DND-41 (cell line): ENCODE measurements at regions not wholly inside any gene's neighbourhood (a gene's known extent, or its start where the extent isn't known, plus 50 kb on each side); places are given as distances from the start of the nearest gene placed in this dataset.

Experiments used
- ATAC-seq: fragments of 200-7000 bp; cut with Tn5 transposase; 3 replicates; pipeline ENCODE4 v1.9.1; 2021; ENCODE audit warnings: low read depth; ENCODE audit not compliant: insufficient read depth
- DNase-seq: peaks from one replicate; pipeline ENCODE4 v3.0.0-alpha.2; 2020
- H2AFZ ChIP-seq: 2 replicates; pipeline ENCODE4 v1.6.0; 2012; ENCODE audit warnings: low read depth, low read length
- H3K27ac ChIP-seq: 2 replicates; pipeline ENCODE4 v1.5.1; 2012; ENCODE audit warnings: low read length, inconsistent platforms
- H3K27me3 ChIP-seq: fragments of 200-600 bp; sonication (generic); 2 replicates; pipeline ENCODE4 v1.6.0; 2012; ENCODE audit warnings: low read length, mild to moderate bottlenecking, inconsistent platforms; ENCODE audit not compliant: insufficient read depth, poor library complexity
- H3K36me3 ChIP-seq: 2 replicates; pipeline ENCODE4 v1.5.1; 2012; ENCODE audit warnings: low read length, inconsistent platforms; ENCODE audit not compliant: insufficient read depth
- H3K4me1 ChIP-seq: 2 replicates; pipeline ENCODE4 v1.5.1; 2012; ENCODE audit warnings: mild to moderate bottlenecking, low read length; ENCODE audit not compliant: insufficient read depth
- H3K4me2 ChIP-seq: 2 replicates; pipeline ENCODE4 v1.6.0; 2012; ENCODE audit warnings: mild to moderate bottlenecking, moderate library complexity, low read length, inconsistent platforms; ENCODE audit not compliant: insufficient read depth
- H3K4me3 ChIP-seq, 2 experiments: fragments of 200-600 bp in 1 of 2; shearing (Covaris generic) in 1 of 2; 2 replicates each; pipeline ENCODE4 v1.5.1; 2012 to 2016; ENCODE audit warnings: inconsistent platforms in 2 of 2, low read length in 2 of 2, mild to moderate bottlenecking in 2 of 2, low read depth in 1 of 2, moderate library complexity in 1 of 2
- H3K79me2 ChIP-seq: 2 replicates; pipeline ENCODE4 v1.6.0; 2012; ENCODE audit warnings: low read length, inconsistent platforms; ENCODE audit not compliant: insufficient read depth
- H3K9ac ChIP-seq: 2 replicates; pipeline ENCODE4 v1.6.0; 2012; ENCODE audit warnings: low read depth, mild to moderate bottlenecking, inconsistent platforms, low read length, moderate library complexity
- H3K9me3 ChIP-seq: 2 replicates; pipeline ENCODE4 v1.5.1; 2012; ENCODE audit warnings: low read length, moderate library complexity, mild to moderate bottlenecking, inconsistent platforms; ENCODE audit not compliant: insufficient read depth, severe bottlenecking
- H4K20me1 ChIP-seq: 2 replicates; pipeline ENCODE4 v1.6.0; 2012; ENCODE audit warnings: low read length; ENCODE audit not compliant: insufficient read depth
- EZH2 ChIP-seq: IDR thresholded peaks from 3 replicates; pipeline ENCODE4 v1.6.1; 2012; ENCODE audit warnings: borderline replicate concordance, low read depth, mild to moderate bottlenecking, moderate library complexity, low read length, inconsistent platforms; ENCODE audit not compliant: severe bottlenecking
- TF ChIP-seq, protein P1 (sequence below): IDR thresholded peaks from 2 replicates; pipeline ENCODE4 v1.5.1; 2012; ENCODE audit warnings: borderline replicate concordance, low read length, moderate library complexity, mild to moderate bottlenecking; ENCODE audit not compliant: poor library complexity, severe bottlenecking; ENCODE audit errors: extremely low read depth

DNA sequence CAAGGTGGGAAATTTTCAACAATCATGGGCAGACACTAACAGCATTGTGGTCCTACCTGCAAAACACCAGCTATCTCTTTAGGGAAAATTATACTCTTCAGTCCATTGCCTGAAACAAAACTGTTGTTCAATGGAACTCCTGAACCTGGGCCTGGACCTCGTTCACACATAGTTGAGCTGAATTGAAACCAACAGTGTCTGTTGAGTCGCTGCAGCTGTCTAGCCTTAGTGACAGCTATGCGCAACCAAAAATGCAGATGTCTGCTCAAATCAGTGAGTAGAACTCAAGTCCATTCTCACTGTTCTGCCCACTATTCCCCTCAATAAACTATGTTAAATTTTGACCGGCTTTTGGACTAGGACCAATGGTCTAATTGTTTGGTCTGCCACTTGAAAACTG is 286.2 kb downstream of the TFAP2A start:
- ATAC-seq (no peak), DNase-seq (no peak)
- H2AFZ ChIP-seq = no peak overlapping the region
- no peak for TF ChIP-seq EZH2
- TF ChIP-seq, protein P1, sequence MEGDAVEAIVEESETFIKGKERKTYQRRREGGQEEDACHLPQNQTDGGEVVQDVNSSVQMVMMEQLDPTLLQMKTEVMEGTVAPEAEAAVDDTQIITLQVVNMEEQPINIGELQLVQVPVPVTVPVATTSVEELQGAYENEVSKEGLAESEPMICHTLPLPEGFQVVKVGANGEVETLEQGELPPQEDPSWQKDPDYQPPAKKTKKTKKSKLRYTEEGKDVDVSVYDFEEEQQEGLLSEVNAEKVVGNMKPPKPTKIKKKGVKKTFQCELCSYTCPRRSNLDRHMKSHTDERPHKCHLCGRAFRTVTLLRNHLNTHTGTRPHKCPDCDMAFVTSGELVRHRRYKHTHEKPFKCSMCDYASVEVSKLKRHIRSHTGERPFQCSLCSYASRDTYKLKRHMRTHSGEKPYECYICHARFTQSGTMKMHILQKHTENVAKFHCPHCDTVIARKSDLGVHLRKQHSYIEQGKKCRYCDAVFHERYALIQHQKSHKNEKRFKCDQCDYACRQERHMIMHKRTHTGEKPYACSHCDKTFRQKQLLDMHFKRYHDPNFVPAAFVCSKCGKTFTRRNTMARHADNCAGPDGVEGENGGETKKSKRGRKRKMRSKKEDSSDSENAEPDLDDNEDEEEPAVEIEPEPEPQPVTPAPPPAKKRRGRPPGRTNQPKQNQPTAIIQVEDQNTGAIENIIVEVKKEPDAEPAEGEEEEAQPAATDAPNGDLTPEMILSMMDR = no peak
- H3K79me2 ChIP-seq = no peaks in the 10 kb centered on the region
- H3K27ac ChIP-seq = no peak overlapping the region
- no peak overlapping the region for H3K4me2 ChIP-seq
- no peaks in the 10 kb centered on the region for H4K20me1 ChIP-seq
- no peaks in the 10 kb centered on the region for H3K4me1 ChIP-seq
- no peak overlapping the region for H3K9ac ChIP-seq
- H3K36me3 ChIP-seq = no peaks in the 10 kb centered on the region
- no peak overlapping the region for H3K4me3 ChIP-seq
- no peaks in the 10 kb centered on the region for H3K27me3 ChIP-seq
- H3K9me3 ChIP-seq = no peaks in the 10 kb centered on the region

DNA sequence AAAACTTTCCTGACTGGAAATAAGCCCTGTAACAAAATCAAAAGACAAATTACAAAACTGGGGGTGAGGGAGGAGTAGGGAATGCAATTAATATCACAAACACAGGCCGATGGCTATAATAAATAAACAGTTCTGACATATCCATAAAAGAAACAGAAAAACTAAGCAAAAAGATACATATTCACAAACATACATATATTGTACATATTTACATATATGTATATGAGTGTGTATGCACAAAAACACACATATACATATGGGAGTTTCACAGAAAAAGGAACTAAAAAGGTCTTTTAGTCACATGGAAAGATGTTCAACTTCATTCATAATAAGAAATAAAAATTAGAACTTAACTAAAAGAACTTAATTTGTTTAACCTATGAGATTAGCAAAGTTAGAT is 292.7 kb downstream of the TFAP2A start:
- H4K20me1 ChIP-seq = no peaks in the 10 kb centered on the region
- H3K27ac ChIP-seq = no peak overlapping the region
- TF ChIP-seq, protein P1 = no peak
- no peaks in the 10 kb centered on the region for H3K4me1 ChIP-seq
- no peak overlapping the region for H3K4me2 ChIP-seq
- no peak overlapping the region for H2AFZ ChIP-seq
- H3K27me3 ChIP-seq = no peaks in the 10 kb centered on the region
- H3K9me3 ChIP-seq = no peaks in the 10 kb centered on the region
- H3K36me3 ChIP-seq = no peaks in the 10 kb centered on the region
- H3K4me3 ChIP-seq = no peak overlapping the region
- H3K9ac ChIP-seq = no peak overlapping the region
- DNase-seq (no peak), ATAC-seq (no peak)
- H3K79me2 ChIP-seq = no peaks in the 10 kb centered on the region

DNA sequence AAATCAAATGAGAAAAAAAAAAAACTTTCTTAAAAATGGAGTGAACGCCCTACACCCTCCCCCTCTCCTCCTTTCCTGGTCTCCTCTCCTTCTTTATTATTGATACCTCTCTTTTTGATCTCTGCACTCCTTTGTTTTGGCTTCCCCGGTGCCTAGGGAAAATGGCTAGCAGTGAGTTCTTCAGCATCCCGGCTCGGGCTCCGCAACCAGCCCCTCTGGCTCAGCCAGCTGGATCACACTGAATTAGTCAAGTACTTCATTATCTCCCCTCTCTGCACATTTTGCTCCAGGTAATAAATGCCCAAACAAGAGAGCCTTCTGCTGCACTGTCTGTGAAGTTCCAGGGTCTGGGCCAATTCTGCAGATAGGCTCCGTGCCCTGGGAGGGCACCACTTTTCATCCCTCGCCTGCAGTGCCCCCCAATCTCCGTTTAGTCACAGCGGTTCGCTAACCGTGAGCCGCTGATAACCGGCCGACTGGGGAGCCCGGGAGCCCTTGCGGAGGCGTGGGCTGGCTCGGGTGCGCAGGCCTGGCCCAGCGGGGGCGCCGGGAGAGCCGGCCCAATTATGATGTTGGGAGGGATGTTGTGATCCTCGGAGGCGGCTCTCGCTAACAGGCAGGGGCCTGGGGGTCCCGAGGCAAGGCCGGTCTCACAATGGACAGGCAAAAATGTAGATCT is 301.9 kb downstream of the TFAP2A start:
- no peak overlapping the region for H3K27ac ChIP-seq
- DNase-seq (no peak), ATAC-seq (no peak)
- no peaks in the 10 kb centered on the region for H3K27me3 ChIP-seq
- no peak overlapping the region for H2AFZ ChIP-seq
- no peaks in the 10 kb centered on the region for H3K36me3 ChIP-seq
- no peaks in the 10 kb centered on the region for H3K79me2 ChIP-seq
- H3K4me1 ChIP-seq = no peaks in the 10 kb centered on the region
- no peak overlapping the region for H3K9ac ChIP-seq
- no peak overlapping the region for H3K4me3 ChIP-seq
- H3K9me3 ChIP-seq = no peaks in the 10 kb centered on the region
- H3K4me2 ChIP-seq = no peak overlapping the region
- H4K20me1 ChIP-seq = no peaks in the 10 kb centered on the region
- TF ChIP-seq, protein P1 = no peak
- no peak for TF ChIP-seq EZH2

DNA sequence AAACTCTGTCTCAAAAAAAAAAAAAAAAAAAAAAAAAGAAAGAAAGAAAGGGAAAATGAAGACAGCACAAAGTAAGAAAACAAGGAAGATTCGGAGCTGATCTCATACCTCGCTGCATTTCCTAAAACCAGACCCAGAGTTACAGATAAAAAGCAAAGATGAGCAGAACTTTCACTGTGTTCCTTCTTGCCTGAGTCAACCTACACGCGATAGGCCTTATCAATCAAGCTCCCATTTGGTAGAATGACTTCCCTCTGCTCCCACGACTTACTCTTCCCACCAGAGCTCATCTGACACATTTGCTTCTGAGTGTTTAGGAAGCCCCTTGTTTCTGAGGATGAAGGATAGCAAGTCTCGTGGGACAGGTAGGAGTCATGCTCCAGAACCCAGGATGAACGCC is 302.9 kb downstream of the TFAP2A start:
- Histone ChIP-seq H3K36me3 (no peaks in the 10 kb centered on the region), H3K27ac (no peak overlapping the region), H4K20me1 (no peaks in the 10 kb centered on the region), H3K4me2 (no peak overlapping the region), H3K27me3 (no peaks in the 10 kb centered on the region), H3K4me1 (no peaks in the 10 kb centered on the region), H3K79me2 (no peaks in the 10 kb centered on the region), H3K4me3 (no peak overlapping the region), H3K9ac (no peak overlapping the region), H3K9me3 (no peaks in the 10 kb centered on the region), H2AFZ (no peak overlapping the region)
- TF ChIP-seq, protein P1 = no peak
- no peak for TF ChIP-seq EZH2
- no peak for DNase-seq
- ATAC-seq = no peak
